ENCODE measurements at regions not wholly inside any gene's neighbourhood (a gene's known extent, or its start where the extent isn't known, plus 50 kb on each side); places are given as distances from the start of the nearest gene placed in this dataset.

GRCh38 chr10:130416334-130417150, 280.4 kb downstream of the GLRX3 start:
- DNase-seq = no peak
- Mint-ChIP-seq H3K36me3 (no peaks in the 10 kb centered on the region), H3K4me1 (no peaks in the 10 kb centered on the region), H3K9me3 (peaks cover 0 to 3% (median 0%) of the 10 kb centered on the region in 6 donors), H3K4me3 (no peak overlapping the region), H3K27ac (no peak overlapping the region), H3K27me3 (ENCODE audit: low read depth in 3 of 3) (peaks cover 0 to 5% (median 5%) of the 10 kb centered on the region in 3 donors)

GRCh38 chr10:130418731-130419130, 282.5 kb downstream of the GLRX3 start:
- H3K27me3 Mint-ChIP-seq (ENCODE audit: low read depth in 3 of 3) = peaks cover 0 to 7% (median 5%) of the 10 kb centered on the region in 3 donors
- DNase-seq = no peak
- H3K9me3 Mint-ChIP-seq = peaks cover 0 to 3% (median 0%) of the 10 kb centered on the region in 6 donors
- no peak overlapping the region for H3K27ac Mint-ChIP-seq
- H3K4me3 Mint-ChIP-seq = no peak overlapping the region
- H3K4me1 Mint-ChIP-seq = no peaks in the 10 kb centered on the region
- H3K36me3 Mint-ChIP-seq = no peaks in the 10 kb centered on the region

- no peaks in the 10 kb centered on the region for H3K4me1 Mint-ChIP-seq
- H3K4me3 Mint-ChIP-seq = no peak overlapping the region
- H3K36me3 Mint-ChIP-seq = no peaks in the 10 kb centered on the region
- DNase-seq = no peak
- no peak overlapping the region for H3K27ac Mint-ChIP-seq
- H3K27me3 Mint-ChIP-seq (ENCODE audit: low read depth in 3 of 3) = peaks cover 0 to 2% (median 0%) of the 10 kb centered on the region in 3 donors
- no peaks in the 10 kb centered on the region for H3K9me3 Mint-ChIP-seq
Measured at GRCh38 chr10:130421909-130422308, 285.7 kb downstream of the GLRX3 start.

GRCh38 chr10:130422366-130423324, 286.5 kb downstream of the GLRX3 start:
- Mint-ChIP-seq H3K4me3 (no peak overlapping the region), H3K27ac (no peak overlapping the region), H3K4me1 (no peaks in the 10 kb centered on the region), H3K9me3 (no peaks in the 10 kb centered on the region), H3K36me3 (no peaks in the 10 kb centered on the region), H3K27me3 (ENCODE audit: low read depth in 3 of 3) (peaks cover 0 to 2% (median 0%) of the 10 kb centered on the region in 3 donors)
- DNase-seq = no peak

GRCh38 chr10:130423455-130424305, 287.5 kb downstream of the GLRX3 start:
- Mint-ChIP-seq H3K27me3 (ENCODE audit: low read depth in 3 of 3) (peaks cover 0 to 4% (median 0%) of the 10 kb centered on the region in 3 donors), H3K27ac (no peak overlapping the region), H3K36me3 (no peaks in the 10 kb centered on the region), H3K4me1 (no peaks in the 10 kb centered on the region), H3K4me3 (no peak overlapping the region), H3K9me3 (no peaks in the 10 kb centered on the region)
- no peak for DNase-seq

GRCh38 chr10:130424418-130424817, 288.2 kb downstream of the GLRX3 start:
- Mint-ChIP-seq H3K4me1 (no peaks in the 10 kb centered on the region), H3K9me3 (no peaks in the 10 kb centered on the region), H3K27ac (peak overlapping the region in 1 of 6 donors; percentile 12), H3K36me3 (no peaks in the 10 kb centered on the region), H3K4me3 (peak overlapping the region in 1 of 5 donors; percentile 23), H3K27me3 (ENCODE audit: low read depth in 3 of 3) (peaks cover 0 to 4% (median 0%) of the 10 kb centered on the region in 3 donors)
- no peak for DNase-seq

- Mint-ChIP-seq H3K4me3 (no peak overlapping the region), H3K27me3 (ENCODE audit: low read depth in 3 of 3) (peaks cover 0 to 8% (median 0%) of the 10 kb centered on the region in 3 donors), H3K9me3 (no peaks in the 10 kb centered on the region), H3K4me1 (no peaks in the 10 kb centered on the region), H3K36me3 (no peaks in the 10 kb centered on the region), H3K27ac (no peak overlapping the region)
- DNase-seq = no peak
Measured at GRCh38 chr10:130425169-130425568, 289.0 kb downstream of the GLRX3 start.

- Mint-ChIP-seq H3K4me1 (no peaks in the 10 kb centered on the region), H3K27me3 (ENCODE audit: low read depth in 3 of 3) (peaks cover 0 to 8% (median 1%) of the 10 kb centered on the region in 3 donors), H3K9me3 (no peaks in the 10 kb centered on the region), H3K4me3 (no peak overlapping the region), H3K36me3 (no peaks in the 10 kb centered on the region), H3K27ac (no peak overlapping the region)
- no peak for DNase-seq
Measured at GRCh38 chr10:130425881-130426435, 289.8 kb downstream of the GLRX3 start.

GRCh38 chr10:130427216-130427722, 291.1 kb downstream of the GLRX3 start:
- no peak overlapping the region for H3K27ac Mint-ChIP-seq
- H3K4me1 Mint-ChIP-seq = no peaks in the 10 kb centered on the region
- H3K9me3 Mint-ChIP-seq = peaks cover 0 to 2% (median 0%) of the 10 kb centered on the region in 6 donors
- H3K4me3 Mint-ChIP-seq = no peak overlapping the region
- no peak for DNase-seq
- no peaks in the 10 kb centered on the region for H3K36me3 Mint-ChIP-seq
- H3K27me3 Mint-ChIP-seq (ENCODE audit: low read depth in 3 of 3) = peaks cover 0 to 6% (median 1%) of the 10 kb centered on the region in 3 donors

- no peaks in the 10 kb centered on the region for H3K4me1 Mint-ChIP-seq
Measured at GRCh38 chr10:130428936-130429335, 292.7 kb downstream of the GLRX3 start.

GRCh38 chr10:130429809-130430208, 293.6 kb downstream of the GLRX3 start:
- Mint-ChIP-seq H3K9me3 (peaks cover 0 to 2% (median 0%) of the 10 kb centered on the region in 6 donors), H3K4me3 (no peak overlapping the region), H3K27ac (no peak overlapping the region), H3K27me3 (ENCODE audit: low read depth in 3 of 3) (peaks cover 0 to 7% (median 1%) of the 10 kb centered on the region in 3 donors), H3K4me1 (no peaks in the 10 kb centered on the region), H3K36me3 (no peaks in the 10 kb centered on the region)
- DNase-seq = no peak

More at GRCh38 chr10:130428936-130429335, 292.7 kb downstream of the GLRX3 start:
- Mint-ChIP-seq H3K27ac (no peak overlapping the region), H3K4me3 (no peak overlapping the region), H3K36me3 (no peaks in the 10 kb centered on the region), H3K27me3 (ENCODE audit: low read depth in 3 of 3) (peaks cover 0 to 6% (median 1%) of the 10 kb centered on the region in 3 donors), H3K9me3 (peaks cover 0 to 2% (median 0%) of the 10 kb centered on the region in 6 donors)
- DNase-seq = no peak

- Mint-ChIP-seq H3K27me3 (ENCODE audit: low read depth in 3 of 3) (peaks cover 0 to 8% (median 1%) of the 10 kb centered on the region in 3 donors), H3K9me3 (peaks cover 0 to 2% (median 0%) of the 10 kb centered on the region in 6 donors), H3K4me3 (no peak overlapping the region), H3K4me1 (no peaks in the 10 kb centered on the region), H3K27ac (no peak overlapping the region), H3K36me3 (no peaks in the 10 kb centered on the region)
- no peak for DNase-seq
Measured at GRCh38 chr10:130430291-130430690, 294.1 kb downstream of the GLRX3 start.
